ENCODE measurements at regions not wholly inside any gene's neighbourhood (a gene's known extent, or its start where the extent isn't known, plus 50 kb on each side); places are given as distances from the start of the nearest gene placed in this dataset.

GRCh38 chr6:159102373-159103160 lies 57.8 kb upstream of the TAGAP start:
- peaks cover 54 to 76% of the 10 kb centered on the region in 2 experiments for H3K4me1 ChIP-seq (ENCODE audit: control insufficient read depth in 1 of 2, extremely low read depth in 1 of 2, insufficient read depth in 2 of 2, low read length in 2 of 2)
- ATAC-seq (replicated peaks in 1 of 4), result no peak
- POLR2A ChIA-PET, result no interaction called here
- Mint-ChIP-seq H3K27me3 (no peaks in the 10 kb centered on the region), H3K27ac (peak overlapping the region; percentile 28 to 29), H3K4me3 (no peak overlapping the region), H3K4me1 (peaks cover 75 to 90% (median 78%) of the 10 kb centered on the region in 3 donors), H3K9me3 (no peaks in the 10 kb centered on the region), H3K36me3 (no peaks in the 10 kb centered on the region)
- no peaks in the 10 kb centered on the region for H3K27me3 ChIP-seq (replicated peaks in 1 of 2; ENCODE audit: control insufficient read depth in 2 of 2, extremely low read depth in 1 of 2, insufficient read depth in 2 of 2, low read length in 1 of 2)
- 100% methylated on average over 2 of the region's 5 CpGs for WGBS (ENCODE audit: insufficient coverage)
- CTCF ChIA-PET, result interaction anchor here (2.4 to 6.6 kb wide), 5 partner anchors 58 to 95 kb away, joined by 15 to 130 read pairs (median 28); partner anchors contain the start of gene TAGAP (in 2 of the 2)
- H3K4me3 ChIP-seq (ENCODE audit: control insufficient read depth in 1 of 2, extremely low read depth in 1 of 2, low read length in 1 of 2), result no peak overlapping the region
- DNase-seq, result no peak
- H3K36me3 ChIP-seq (ENCODE audit: control insufficient read depth in 2 of 2, extremely low read depth in 1 of 2, insufficient read depth in 1 of 2, low read length in 1 of 2), result no peaks in the 10 kb centered on the region
- no peak overlapping the region for H3K27ac ChIP-seq (ENCODE audit: low read length)
- no peaks in the 10 kb centered on the region for H3K9me3 ChIP-seq

GRCh38 chr6:159101656-159102055 lies 56.9 kb upstream of the TAGAP start:
- CTCF ChIA-PET, result interaction anchor here in 1 of 2 donors (1.0 kb wide), 1 partner anchor 93 kb away, joined by 3 read pairs; no protein-coding TSS in a partner anchor
- no peak for ATAC-seq (replicated peaks in 1 of 4)
- Histone ChIP-seq H3K4me3 (ENCODE audit: control insufficient read depth in 1 of 2, extremely low read depth in 1 of 2, low read length in 1 of 2) (no peak overlapping the region), H3K27ac (ENCODE audit: low read length) (no peak overlapping the region), H3K27me3 (replicated peaks in 1 of 2; ENCODE audit: control insufficient read depth in 2 of 2, extremely low read depth in 1 of 2, insufficient read depth in 2 of 2, low read length in 1 of 2) (no peaks in the 10 kb centered on the region), H3K36me3 (ENCODE audit: control insufficient read depth in 2 of 2, extremely low read depth in 1 of 2, insufficient read depth in 1 of 2, low read length in 1 of 2) (no peaks in the 10 kb centered on the region), H3K9me3 (no peaks in the 10 kb centered on the region), H3K4me1 (ENCODE audit: control insufficient read depth in 1 of 2, extremely low read depth in 1 of 2, insufficient read depth in 2 of 2, low read length in 2 of 2) (peaks cover 48 to 73% of the 10 kb centered on the region in 2 experiments)
- POLR2A ChIA-PET, result interaction anchor here in 1 of 2 donors (0.5 to 0.6 kb wide), 2 partner anchors 37 to 93 kb away, joined by 3 to 7 read pairs; no protein-coding TSS in a partner anchor
- Mint-ChIP-seq H3K27ac (peak overlapping the region in 1 of 2 donors; percentile 58), H3K4me3 (no peak overlapping the region), H3K9me3 (no peaks in the 10 kb centered on the region), H3K4me1 (peaks cover 70 to 89% (median 71%) of the 10 kb centered on the region in 3 donors), H3K36me3 (no peaks in the 10 kb centered on the region), H3K27me3 (no peaks in the 10 kb centered on the region)
- WGBS (ENCODE audit: insufficient coverage), result 95% methylated on average over 10 of the region's 11 CpGs
- no peak for DNase-seq

GRCh38 chr6:159100395-159101182 lies 55.8 kb upstream of the TAGAP start:
- Mint-ChIP-seq H3K4me3 (peak overlapping the region in 1 of 3 donors; percentile 48), H3K9me3 (no peaks in the 10 kb centered on the region)
- no peak overlapping the region for H3K4me3 ChIP-seq (ENCODE audit: control insufficient read depth in 1 of 2, extremely low read depth in 1 of 2, low read length in 1 of 2)

GRCh38 chr6:159099961-159100360 lies 55.2 kb upstream of the TAGAP start:
- POLR2A ChIA-PET, result interaction anchor here in 1 of 2 donors (0.5 kb wide), 1 partner anchor 16 kb away, joined by 4 read pairs; no protein-coding TSS in a partner anchor
- Histone ChIP-seq H3K36me3 (ENCODE audit: control insufficient read depth in 2 of 2, extremely low read depth in 1 of 2, insufficient read depth in 1 of 2, low read length in 1 of 2) (no peaks in the 10 kb centered on the region), H3K27ac (ENCODE audit: low read length) (peak overlapping the region; percentile 94)

More at GRCh38 chr6:159100395-159101182, 55.8 kb upstream of the TAGAP start:
- Histone ChIP-seq H3K36me3 (ENCODE audit: control insufficient read depth in 2 of 2, extremely low read depth in 1 of 2, insufficient read depth in 1 of 2, low read length in 1 of 2) (no peaks in the 10 kb centered on the region), H3K9me3 (no peaks in the 10 kb centered on the region), H3K27ac (ENCODE audit: low read length) (no peak overlapping the region), H3K4me1 (ENCODE audit: control insufficient read depth in 1 of 2, extremely low read depth in 1 of 2, insufficient read depth in 2 of 2, low read length in 2 of 2) (peaks cover 37 to 64% of the 10 kb centered on the region in 2 experiments), H3K27me3 (replicated peaks in 1 of 2; ENCODE audit: control insufficient read depth in 2 of 2, extremely low read depth in 1 of 2, insufficient read depth in 2 of 2, low read length in 1 of 2) (no peaks in the 10 kb centered on the region)
- peak overlapping the region; percentile 65 to 78 for H3K27ac Mint-ChIP-seq
- H3K27me3 Mint-ChIP-seq, result no peaks in the 10 kb centered on the region
- CTCF ChIA-PET, result interaction anchor here in 1 of 2 donors (1.0 kb wide), 1 partner anchor 92 kb away, joined by 3 read pairs; no protein-coding TSS in a partner anchor
- ATAC-seq (replicated peaks in 1 of 4) (no peak), DNase-seq (peak in 1 of 35 experiments; percentile 36)
- no peaks in the 10 kb centered on the region for H3K36me3 Mint-ChIP-seq
- POLR2A ChIA-PET, result no interaction called here
- 78% methylated on average over 6 of the region's 15 CpGs for WGBS (ENCODE audit: insufficient coverage)
- H3K4me1 Mint-ChIP-seq, result peaks cover 63 to 86% (median 64%) of the 10 kb centered on the region in 3 donors

GRCh38 chr6:159099276-159099675 lies 54.5 kb upstream of the TAGAP start:
- POLR2A ChIA-PET, result interaction anchor here in 1 of 2 donors (0.8 kb wide), 1 partner anchor 58 kb away, joined by 6 read pairs; no protein-coding TSS in a partner anchor
- no peaks in the 10 kb centered on the region for H3K9me3 Mint-ChIP-seq
- no peak for DNase-seq

More at GRCh38 chr6:159099961-159100360, 55.2 kb upstream of the TAGAP start:
- H3K27ac Mint-ChIP-seq, result peak overlapping the region; percentile 63 to 65
- DNase-seq, result no peak
- H3K9me3 Mint-ChIP-seq, result no peaks in the 10 kb centered on the region
- CTCF ChIA-PET, result interaction anchor here (0.6 to 2.3 kb wide), 6 partner anchors 55 to 182 kb away, joined by 3 to 10 read pairs (median 4); partner anchors contain the start of gene TAGAP (in 1 of the 2)
- ATAC-seq (replicated peaks in 1 of 4), result no peak
- H3K4me3 ChIP-seq (ENCODE audit: control insufficient read depth in 1 of 2, extremely low read depth in 1 of 2, low read length in 1 of 2), result no peak overlapping the region
- 72% methylated on average over 3 of the region's 3 CpGs for WGBS (ENCODE audit: insufficient coverage)
- H3K9me3 ChIP-seq, result no peaks in the 10 kb centered on the region
- peaks cover 63 to 85% (median 66%) of the 10 kb centered on the region in 3 donors for H3K4me1 Mint-ChIP-seq
- no peaks in the 10 kb centered on the region for H3K27me3 Mint-ChIP-seq
- H3K4me1 ChIP-seq (ENCODE audit: control insufficient read depth in 1 of 2, extremely low read depth in 1 of 2, insufficient read depth in 2 of 2, low read length in 2 of 2), result peaks cover 34 to 64% of the 10 kb centered on the region in 2 experiments
- peak overlapping the region in 1 of 3 donors; percentile 48 for H3K4me3 Mint-ChIP-seq
- H3K36me3 Mint-ChIP-seq, result no peaks in the 10 kb centered on the region
- no peaks in the 10 kb centered on the region for H3K27me3 ChIP-seq (replicated peaks in 1 of 2; ENCODE audit: control insufficient read depth in 2 of 2, extremely low read depth in 1 of 2, insufficient read depth in 2 of 2, low read length in 1 of 2)

More at GRCh38 chr6:159099276-159099675, 54.5 kb upstream of the TAGAP start:
- H3K27me3 Mint-ChIP-seq, result no peaks in the 10 kb centered on the region
- H3K36me3 ChIP-seq (ENCODE audit: control insufficient read depth in 2 of 2, extremely low read depth in 1 of 2, insufficient read depth in 1 of 2, low read length in 1 of 2), result no peaks in the 10 kb centered on the region
- ATAC-seq (replicated peaks in 1 of 4), result no peak
- no peaks in the 10 kb centered on the region for H3K36me3 Mint-ChIP-seq
- peak overlapping the region; percentile 94 for H3K27ac ChIP-seq (ENCODE audit: low read length)
- peaks cover 33 to 64% of the 10 kb centered on the region in 2 experiments for H3K4me1 ChIP-seq (ENCODE audit: control insufficient read depth in 1 of 2, extremely low read depth in 1 of 2, insufficient read depth in 2 of 2, low read length in 2 of 2)
- no peaks in the 10 kb centered on the region for H3K9me3 ChIP-seq
- H3K4me1 Mint-ChIP-seq, result peaks cover 63 to 85% (median 66%) of the 10 kb centered on the region in 3 donors
- WGBS (ENCODE audit: insufficient coverage), result 94% methylated on average over 2 of the region's 3 CpGs
- H3K4me3 ChIP-seq (ENCODE audit: control insufficient read depth in 1 of 2, extremely low read depth in 1 of 2, low read length in 1 of 2), result peak overlapping the region in 1 of 2 donors; percentile 22
- peak overlapping the region in 2 of 3 donors; percentile 64 to 76 for H3K4me3 Mint-ChIP-seq
- peak overlapping the region; percentile 95 to 96 for H3K27ac Mint-ChIP-seq
- H3K27me3 ChIP-seq (replicated peaks in 1 of 2; ENCODE audit: control insufficient read depth in 2 of 2, extremely low read depth in 1 of 2, insufficient read depth in 2 of 2, low read length in 1 of 2), result no peaks in the 10 kb centered on the region
- CTCF ChIA-PET, result interaction anchor here in 1 of 2 donors (0.6 to 2.3 kb wide), 8 partner anchors 8 to 181 kb away, joined by 3 to 10 read pairs (median 4); partner anchors contain the start of gene TAGAP

All from T-cell (primary cell).